ENCODE measurements at regions not wholly inside any gene's neighbourhood (a gene's known extent, or its start where the extent isn't known, plus 50 kb on each side); places are given as distances from the start of the nearest gene placed in this dataset.

- Histone ChIP-seq H3K27me3 (ENCODE audit: insufficient read depth, poor library complexity, severe bottlenecking) (no peaks in the 10 kb centered on the region), H3K27ac (replicated peaks) (no peak overlapping the region), H3K4me3 (replicated peaks; ENCODE audit: insufficient read depth, low read length) (no peak overlapping the region)
- TF ChIP-seq POLR2AphosphoS5 (IDR thresholded peaks at IDR 0.05; ENCODE audit: low read depth): no peak
- TF ChIP-seq REST (IDR thresholded peaks at IDR 0.05; ENCODE audit: insufficient replicate concordance, low read depth): no peak
- no peak for TF ChIP-seq SPI1 (IDR thresholded peaks at IDR 0.05; ENCODE audit: borderline replicate concordance, low read depth)
- no peak for TF ChIP-seq CTCF (IDR thresholded peaks at IDR 0.05; ENCODE audit: insufficient read depth, low read length)
- TF ChIP-seq GABPA (IDR thresholded peaks at IDR 0.05; ENCODE audit: low read depth): no peak
- no peak for DNase-seq (ENCODE audit: low read depth in 1 of 2, low spot score in 1 of 2)
Observed at GRCh38 chr10:4647109-4647785, 178.8 kb upstream of the AKR1E2 start.

GRCh38 chr10:4646547-4646946, 179.5 kb upstream of the AKR1E2 start:
- no peak for DNase-seq (ENCODE audit: low read depth in 1 of 2, low spot score in 1 of 2)
- no peak for TF ChIP-seq CTCF (IDR thresholded peaks at IDR 0.05; ENCODE audit: insufficient read depth, low read length)
- TF ChIP-seq REST (IDR thresholded peaks at IDR 0.05; ENCODE audit: insufficient replicate concordance, low read depth): no peak
- TF ChIP-seq SPI1 (IDR thresholded peaks at IDR 0.05; ENCODE audit: borderline replicate concordance, low read depth): no peak
- no peak for TF ChIP-seq GABPA (IDR thresholded peaks at IDR 0.05; ENCODE audit: low read depth)
- no peak for TF ChIP-seq POLR2AphosphoS5 (IDR thresholded peaks at IDR 0.05; ENCODE audit: low read depth)
- H3K4me3 ChIP-seq (replicated peaks; ENCODE audit: insufficient read depth, low read length): no peak overlapping the region
- H3K27me3 ChIP-seq (ENCODE audit: insufficient read depth, poor library complexity, severe bottlenecking): no peaks in the 10 kb centered on the region
- H3K27ac ChIP-seq (replicated peaks): no peak overlapping the region

GRCh38 chr10:4645836-4646235, 180.2 kb upstream of the AKR1E2 start:
- no peak for DNase-seq (ENCODE audit: low read depth in 1 of 2, low spot score in 1 of 2)
- Histone ChIP-seq H3K27me3 (ENCODE audit: insufficient read depth, poor library complexity, severe bottlenecking) (no peaks in the 10 kb centered on the region), H3K4me3 (replicated peaks; ENCODE audit: insufficient read depth, low read length) (no peak overlapping the region), H3K27ac (replicated peaks) (no peak overlapping the region)
- no peak for TF ChIP-seq REST (IDR thresholded peaks at IDR 0.05; ENCODE audit: insufficient replicate concordance, low read depth)
- no peak for TF ChIP-seq CTCF (IDR thresholded peaks at IDR 0.05; ENCODE audit: insufficient read depth, low read length)
- no peak for TF ChIP-seq SPI1 (IDR thresholded peaks at IDR 0.05; ENCODE audit: borderline replicate concordance, low read depth)
- TF ChIP-seq GABPA (IDR thresholded peaks at IDR 0.05; ENCODE audit: low read depth): no peak
- TF ChIP-seq POLR2AphosphoS5 (IDR thresholded peaks at IDR 0.05; ENCODE audit: low read depth): no peak
